Neural crest cell (in vitro differentiated cells): ENCODE measurements at regions not wholly inside any gene's neighbourhood (a gene's known extent, or its start where the extent isn't known, plus 50 kb on each side); places are given as distances from the start of the nearest gene placed in this dataset.

Experiments
- DNase-seq: peaks from one replicate; pipeline ENCODE4 v3.0.0; 2021; ENCODE audit warnings: low read depth, mixed read lengths, low spot score
- H3K27ac Mint-ChIP-seq: one replicate; pipeline ENCODE4 v1.8.0; 2021; ENCODE audit warnings: mild to moderate bottlenecking, mixed read lengths; ENCODE audit not compliant: unreplicated experiment
- H3K27me3 Mint-ChIP-seq: 2 replicates; pipeline ENCODE4 v1.8.0; 2021; ENCODE audit warnings: low read depth, mild to moderate bottlenecking, mixed read lengths
- H3K36me3 Mint-ChIP-seq: 2 replicates; pipeline ENCODE4 v1.8.0; 2021; ENCODE audit warnings: low read depth, mild to moderate bottlenecking, mixed read lengths
- H3K4me1 Mint-ChIP-seq: 2 replicates; pipeline ENCODE4 v1.8.0; 2021; ENCODE audit warnings: mixed read lengths
- H3K4me3 Mint-ChIP-seq: one replicate; pipeline ENCODE4 v1.8.0; 2021; ENCODE audit warnings: mild to moderate bottlenecking, mixed read lengths
- H3K9me3 Mint-ChIP-seq: 2 replicates; pipeline ENCODE4 v1.8.0; 2021; ENCODE audit warnings: mixed read lengths
- TF ChIP-seq, protein P1 (sequence below): fragments of 200-600 bp; sonication (generic); conservative IDR thresholded peaks from 2 replicates; pipeline ENCODE4 v1.5.0; 2021; ENCODE audit warnings: antibody characterized with exemption, mild to moderate bottlenecking

DNA sequence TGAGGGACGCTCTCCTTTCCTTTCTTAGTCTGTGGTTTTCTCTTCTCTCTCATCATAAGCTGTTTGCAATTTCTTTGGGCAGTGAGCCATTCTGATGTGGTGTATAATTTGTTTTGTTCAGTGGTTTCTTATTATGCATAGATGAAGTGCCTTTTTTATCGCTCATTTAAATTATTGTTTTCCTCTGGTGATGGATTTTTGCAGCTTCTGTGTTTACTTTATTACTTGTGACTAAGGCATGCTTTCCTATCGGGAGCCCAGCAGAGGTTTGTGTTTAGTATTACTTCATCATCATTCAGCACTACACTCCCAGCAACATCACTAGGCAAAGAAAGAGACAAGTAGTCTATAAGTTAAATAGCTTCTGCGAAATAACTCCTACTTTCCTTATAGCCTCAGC, 586.6 kb upstream of the NOVA1 start:
- Mint-ChIP-seq H3K9me3 (peaks cover 2% of the 10 kb centered on the region), H3K27me3 (no peaks in the 10 kb centered on the region), H3K4me3 (no peak overlapping the region), H3K36me3 (no peaks in the 10 kb centered on the region), H3K27ac (no peak overlapping the region), H3K4me1 (peaks cover 1% of the 10 kb centered on the region)
- TF ChIP-seq, protein P1, sequence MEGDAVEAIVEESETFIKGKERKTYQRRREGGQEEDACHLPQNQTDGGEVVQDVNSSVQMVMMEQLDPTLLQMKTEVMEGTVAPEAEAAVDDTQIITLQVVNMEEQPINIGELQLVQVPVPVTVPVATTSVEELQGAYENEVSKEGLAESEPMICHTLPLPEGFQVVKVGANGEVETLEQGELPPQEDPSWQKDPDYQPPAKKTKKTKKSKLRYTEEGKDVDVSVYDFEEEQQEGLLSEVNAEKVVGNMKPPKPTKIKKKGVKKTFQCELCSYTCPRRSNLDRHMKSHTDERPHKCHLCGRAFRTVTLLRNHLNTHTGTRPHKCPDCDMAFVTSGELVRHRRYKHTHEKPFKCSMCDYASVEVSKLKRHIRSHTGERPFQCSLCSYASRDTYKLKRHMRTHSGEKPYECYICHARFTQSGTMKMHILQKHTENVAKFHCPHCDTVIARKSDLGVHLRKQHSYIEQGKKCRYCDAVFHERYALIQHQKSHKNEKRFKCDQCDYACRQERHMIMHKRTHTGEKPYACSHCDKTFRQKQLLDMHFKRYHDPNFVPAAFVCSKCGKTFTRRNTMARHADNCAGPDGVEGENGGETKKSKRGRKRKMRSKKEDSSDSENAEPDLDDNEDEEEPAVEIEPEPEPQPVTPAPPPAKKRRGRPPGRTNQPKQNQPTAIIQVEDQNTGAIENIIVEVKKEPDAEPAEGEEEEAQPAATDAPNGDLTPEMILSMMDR, result no peak
- DNase-seq, result no peak

GRCh38 chr14:27186048-27186447, 588.2 kb upstream of the NOVA1 start:
- TF ChIP-seq, protein P1, result no peak
- H3K36me3 Mint-ChIP-seq, result no peaks in the 10 kb centered on the region
- peaks cover 7% of the 10 kb centered on the region for H3K4me1 Mint-ChIP-seq
- no peak overlapping the region for H3K27ac Mint-ChIP-seq
- no peak for DNase-seq
- H3K4me3 Mint-ChIP-seq, result no peak overlapping the region
- H3K9me3 Mint-ChIP-seq, result no peaks in the 10 kb centered on the region
- H3K27me3 Mint-ChIP-seq, result no peaks in the 10 kb centered on the region

DNA sequence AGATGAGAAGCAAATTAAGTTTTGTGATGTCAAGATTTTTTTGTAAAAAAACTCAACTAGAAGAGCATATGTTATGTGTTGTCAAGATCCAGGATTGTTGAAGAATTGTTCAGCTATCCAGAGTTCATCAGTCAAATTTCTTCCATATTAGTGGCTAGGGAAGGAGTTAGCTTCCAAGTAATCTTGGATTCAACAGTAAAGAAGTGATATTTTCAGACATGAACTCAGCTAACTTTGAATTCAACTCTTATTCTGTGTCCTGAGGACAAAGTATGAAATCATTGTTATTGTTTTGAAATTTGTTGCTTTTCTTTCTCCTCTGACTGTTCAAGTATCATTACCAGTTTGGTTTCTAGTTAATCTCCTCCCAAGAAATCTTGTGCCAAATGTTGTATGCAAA, 589.3 kb upstream of the NOVA1 start:
- no peaks in the 10 kb centered on the region for H3K36me3 Mint-ChIP-seq
- H3K9me3 Mint-ChIP-seq, result no peaks in the 10 kb centered on the region
- no peak overlapping the region for H3K4me3 Mint-ChIP-seq

DNA sequence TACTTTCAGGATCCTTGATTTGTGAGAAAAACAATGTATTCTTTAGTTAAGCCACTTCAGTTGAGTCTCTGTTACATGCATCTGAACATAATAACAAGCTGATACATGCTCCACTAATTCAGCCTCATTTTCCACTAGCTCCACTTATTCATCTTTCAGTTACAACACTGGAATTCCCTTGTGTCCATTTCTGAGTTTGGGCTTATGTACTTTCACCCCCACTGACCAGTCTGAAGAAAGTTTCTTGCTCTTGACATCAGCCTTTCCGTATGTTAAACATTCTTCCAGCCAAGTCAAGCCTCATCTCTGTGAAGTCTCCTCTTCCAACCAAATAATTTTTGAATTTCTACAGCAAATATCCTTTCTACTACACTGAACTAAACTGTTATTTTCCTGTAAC, 592.5 kb upstream of the NOVA1 start:
- Mint-ChIP-seq H3K36me3 (no peaks in the 10 kb centered on the region), H3K4me1 (peaks cover 7% of the 10 kb centered on the region), H3K27me3 (no peaks in the 10 kb centered on the region), H3K27ac (no peak overlapping the region), H3K9me3 (no peaks in the 10 kb centered on the region), H3K4me3 (no peak overlapping the region)
- TF ChIP-seq, protein P1, result no peak
- no peak for DNase-seq

More for the DNA sequence above, 589.3 kb upstream of the NOVA1 start:
- TF ChIP-seq, protein P1, result no peak
- DNase-seq, result no peak
- H3K27ac Mint-ChIP-seq, result no peak overlapping the region
- H3K4me1 Mint-ChIP-seq, result peaks cover 7% of the 10 kb centered on the region
- H3K27me3 Mint-ChIP-seq, result no peaks in the 10 kb centered on the region

DNA sequence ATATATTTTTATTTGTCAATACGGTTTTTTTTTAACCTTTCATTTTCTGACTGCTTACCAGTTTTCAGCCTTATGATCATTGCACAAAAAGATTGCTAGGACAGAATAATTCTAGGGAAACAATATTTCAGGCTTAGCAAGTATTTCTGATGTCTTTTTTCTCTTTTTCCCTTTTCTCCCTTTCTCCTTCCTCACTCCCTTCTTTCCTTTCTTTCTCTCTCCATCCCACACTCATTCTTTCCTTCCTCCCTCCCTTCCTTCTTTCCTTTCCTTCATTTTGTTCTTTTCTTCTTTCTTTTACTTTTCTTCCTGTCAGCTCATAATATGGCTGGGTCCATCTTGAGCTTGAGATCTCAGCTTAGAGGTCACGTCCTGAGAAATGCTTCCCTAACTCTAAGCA, 601.4 kb upstream of the NOVA1 start:
- Mint-ChIP-seq H3K27me3 (peaks cover 2% of the 10 kb centered on the region), H3K4me1 (no peaks in the 10 kb centered on the region), H3K9me3 (no peaks in the 10 kb centered on the region), H3K36me3 (no peaks in the 10 kb centered on the region), H3K27ac (no peak overlapping the region), H3K4me3 (no peak overlapping the region)
- DNase-seq, result no peak
- TF ChIP-seq, protein P1, result no peak

DNA sequence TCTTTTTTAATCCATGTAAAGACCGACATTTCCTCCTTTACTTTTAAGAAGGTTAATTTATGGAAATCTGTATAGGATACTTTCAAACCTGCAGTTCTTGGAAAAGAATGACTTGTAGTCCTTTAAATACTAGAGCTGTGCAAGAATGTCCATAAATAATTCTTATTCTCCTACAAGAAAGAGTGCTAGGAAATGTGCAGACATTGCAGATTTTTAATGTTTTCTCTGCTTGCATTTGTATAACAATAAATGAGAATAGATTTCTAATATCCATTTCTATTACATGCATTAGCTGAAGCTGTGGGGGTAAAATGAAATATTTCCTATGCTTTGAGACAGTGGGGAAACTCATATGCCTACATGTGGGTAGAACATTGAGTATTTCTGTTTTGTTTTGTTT, 607.2 kb upstream of the NOVA1 start:
- no peaks in the 10 kb centered on the region for H3K9me3 Mint-ChIP-seq
- H3K27ac Mint-ChIP-seq, result no peak overlapping the region
- no peak overlapping the region for H3K4me3 Mint-ChIP-seq
- TF ChIP-seq, protein P1, result no peak
- H3K27me3 Mint-ChIP-seq, result no peaks in the 10 kb centered on the region
- no peak for DNase-seq
- no peaks in the 10 kb centered on the region for H3K4me1 Mint-ChIP-seq
- H3K36me3 Mint-ChIP-seq, result no peaks in the 10 kb centered on the region
